A549 (cell line): ENCODE measurements at regions not wholly inside any gene's neighbourhood (a gene's known extent, or its start where the extent isn't known, plus 50 kb on each side); places are given as distances from the start of the nearest gene placed in this dataset.

Experiments
- ATAC-seq, 2 experiments: fragments of 200-7000 bp in 1 of 2; fragments of >200 bp in 1 of 2; cut with Nextera tagmentation in 1 of 2; cut with Tn5 transposase in 1 of 2; 3 replicates each; pipeline versions ENCODE4 v1.8.0 to v1.9.1; 2018 to 2020; ENCODE audit warnings: mild to moderate bottlenecking in 1 of 2, moderate library complexity in 1 of 2
- CTCF ChIA-PET: fragments of 300-600 bp; sonication (Branson Sonifier 250); formaldehyde crosslinking; extraction: SDS; loops from one replicate; lab custom pipeline; 2021; ENCODE audit warnings: antibody characterized with exemption, inconsistent platforms; lab: Yijun Ruan, JAX
- POLR2A ChIA-PET: fragments of 350-600 bp; formaldehyde crosslinking; extraction: SDS; loops from one replicate; lab custom pipeline; 2021; ENCODE audit warnings: antibody characterized with exemption, inconsistent platforms; lab: Yijun Ruan, JAX
- DNase-seq, 2 experiments: peaks; one replicate each; pipeline versions ENCODE4 v3.0.0 to v3.0.0-alpha.2; 2011 to 2016; ENCODE audit warnings: low read depth in 1 of 2, low spot score in 1 of 2
- FAIRE-seq: peaks from 2 replicates; lab custom pipeline; 2011; peaks lifted over from hg19 to GRCh38; lab: Jason Lieb, UNC
- H3K27ac ChIP-seq, 2 experiments: fragments of >200 bp; sonication (Bioruptor Twin); formaldehyde crosslinking; 3 replicates each; pipeline ENCODE4 v1.5.1; 2016 to 2017
- H3K4me1 ChIP-seq: fragments of >200 bp; sonication (Bioruptor Twin); formaldehyde crosslinking; 3 replicates; pipeline ENCODE4 v1.6.1; 2016
- H3K4me2 ChIP-seq: fragments of >200 bp; sonication (Bioruptor Twin); formaldehyde crosslinking; 3 replicates; pipeline ENCODE4 v1.6.1; 2016
- H3K4me3 ChIP-seq: fragments of >200 bp; sonication (Bioruptor Twin); formaldehyde crosslinking; 3 replicates; pipeline ENCODE4 v1.5.1; 2016
- H3K9me3 ChIP-seq: fragments of >200 bp; sonication (Bioruptor Twin); formaldehyde crosslinking; 3 replicates; pipeline ENCODE4 v1.6.1; 2016
- BHLHE40 ChIP-seq: IDR thresholded peaks from 2 replicates; pipeline ENCODE4 v1.6.1; 2012; ENCODE audit warnings: low read depth, low read length, inconsistent platforms
- CBX2 ChIP-seq: fragments of 200-600 bp; sonication (generic); IDR thresholded peaks from 2 replicates; pipeline ENCODE4 v1.6.1; 2016; ENCODE audit warnings: low read depth, mild to moderate bottlenecking, borderline replicate concordance
- CBX8 ChIP-seq: fragments of 200-600 bp; sonication (generic); IDR thresholded peaks from 2 replicates; pipeline ENCODE4 v1.6.1; 2016
- EHF ChIP-seq: fragments of 250-450 bp; sonication (Bioruptor Pico); IDR thresholded peaks from 2 replicates; pipeline ENCODE4 v1.5.0; 2020; ENCODE audit warnings: mild to moderate bottlenecking
- ESRRA ChIP-seq: fragments of 150-350 bp; IDR thresholded peaks from 2 replicates; pipeline ENCODE4 v1.6.1; 2014; ENCODE audit warnings: mild to moderate bottlenecking, low read length, borderline replicate concordance
- HOXA7 ChIP-seq: fragments of 250-450 bp; sonication (Bioruptor Pico); IDR thresholded peaks from 2 replicates; pipeline ENCODE4 v1.5.0; 2020; ENCODE audit warnings: mild to moderate bottlenecking, moderate library complexity
- HOXB13 ChIP-seq: fragments of 250-450 bp; sonication (Bioruptor Pico); IDR thresholded peaks from 2 replicates; pipeline ENCODE4 v1.5.0; 2020; ENCODE audit warnings: low read depth, mild to moderate bottlenecking, moderate library complexity
- HOXB5 ChIP-seq: fragments of 250-450 bp; sonication (Bioruptor Pico); IDR thresholded peaks from 2 replicates; pipeline ENCODE4 v1.5.0; 2020; ENCODE audit warnings: mild to moderate bottlenecking, moderate library complexity
- MAZ ChIP-seq: fragments of 150-350 bp; IDR thresholded peaks from 2 replicates; pipeline ENCODE4 v1.6.1; 2014; ENCODE audit warnings: antibody characterized with exemption, low read depth, low read length, borderline replicate concordance
- MYC ChIP-seq: IDR thresholded peaks from 2 replicates; pipeline ENCODE4 v1.6.1; 2012; ENCODE audit warnings: mild to moderate bottlenecking, inconsistent platforms, low read length, improper control_type of control experiment, borderline replicate concordance
- NFE2L2 ChIP-seq: fragments of 150-350 bp; conservative IDR thresholded peaks from 2 replicates; pipeline ENCODE4 v1.6.1; 2014; ENCODE audit warnings: low read length
- NPAS2 ChIP-seq: fragments of 250-450 bp; sonication (Bioruptor Pico); IDR thresholded peaks from 2 replicates; pipeline ENCODE4 v1.8.0; 2022; ENCODE audit warnings: mild to moderate bottlenecking, moderate library complexity, borderline replicate concordance
- PHF8 ChIP-seq: fragments of 200-600 bp; sonication (generic); IDR thresholded peaks from 2 replicates; pipeline ENCODE4 v1.6.1; 2016; ENCODE audit warnings: low read depth, mild to moderate bottlenecking, antibody characterized with exemption, moderate library complexity, borderline replicate concordance
- POLR2A ChIP-seq: IDR thresholded peaks from 2 replicates; pipeline ENCODE4 v1.6.1; 2012; ENCODE audit warnings: mild to moderate bottlenecking, low read length
- RAD21 ChIP-seq, 2 experiments: fragments of >200 bp in 1 of 2; sonication (Bioruptor Twin) in 1 of 2; formaldehyde crosslinking in 1 of 2; IDR thresholded peaks in 1 of 2; conservative IDR thresholded peaks in 1 of 2; 2 replicates in 1 of 2; 3 replicates in 1 of 2; pipeline ENCODE4 v1.6.1; 2012 to 2018; ENCODE audit warnings: inconsistent platforms in 1 of 2
- RARB ChIP-seq: fragments of 250-450 bp; sonication (Bioruptor Pico); IDR thresholded peaks from 2 replicates; pipeline ENCODE4 v1.8.0; 2021; ENCODE audit warnings: mild to moderate bottlenecking, moderate library complexity
- RCOR1 ChIP-seq: fragments of 150-350 bp; IDR thresholded peaks from 2 replicates; pipeline ENCODE4 v1.6.1; 2014; ENCODE audit warnings: antibody characterized with exemption, low read length, low read depth
- RFX5 ChIP-seq: fragments of 450-650 bp; IDR thresholded peaks from 2 replicates; pipeline ENCODE4 v1.7.1; 2014; ENCODE audit warnings: antibody characterized with exemption, mild to moderate bottlenecking, moderate library complexity
- RNF2 ChIP-seq: fragments of 200-600 bp; sonication (generic); IDR thresholded peaks from 2 replicates; pipeline ENCODE4 v1.6.1; 2016; ENCODE audit warnings: low read depth, mild to moderate bottlenecking, antibody characterized with exemption, moderate library complexity, borderline replicate concordance
- SREBF2 ChIP-seq: fragments of 450-650 bp; IDR thresholded peaks from 2 replicates; pipeline ENCODE4 v1.6.1; 2014; ENCODE audit warnings: mild to moderate bottlenecking, moderate library complexity
- ZC3H11A ChIP-seq: fragments of 450-650 bp; IDR thresholded peaks from 2 replicates; pipeline ENCODE4 v1.6.1; 2014; ENCODE audit warnings: antibody characterized with exemption, mild to moderate bottlenecking
- ZNF302 ChIP-seq: fragments of 250-450 bp; sonication (Bioruptor Pico); IDR thresholded peaks from 2 replicates; pipeline ENCODE4 v1.9.0; 2021; ENCODE audit warnings: inconsistent platforms, mild to moderate bottlenecking, moderate library complexity
- WGBS: methylation state at CpG from one replicate; pipeline ENCODE4 v1.1.6; 2017; ENCODE audit errors: missing lambda C conversion rate; 5-methylcytosine and 5-hydroxymethylcytosine counted together
- TF ChIP-seq, protein P1 (sequence below): IDR thresholded peaks from 2 replicates; pipeline ENCODE4 v1.6.1; 2012
- TF ChIP-seq, protein P2 (sequence below): fragments of 150-350 bp; IDR thresholded peaks from 2 replicates; pipeline ENCODE4 v1.6.1; 2014; ENCODE audit warnings: low read depth, mild to moderate bottlenecking, low read length
- TF ChIP-seq, protein P3 (sequence below): fragments of 200-600 bp; sonication (generic); IDR thresholded peaks from 2 replicates; pipeline ENCODE4 v1.6.1; 2016; ENCODE audit warnings: antibody characterized with exemption, mild to moderate bottlenecking, moderate library complexity
- TF ChIP-seq, protein P4 (sequence below): fragments of 250-450 bp; sonication (Bioruptor Pico); IDR thresholded peaks from 2 replicates; pipeline ENCODE4 v1.5.0; 2021; ENCODE audit warnings: mild to moderate bottlenecking, moderate library complexity, borderline replicate concordance
- TF ChIP-seq, protein P5 (sequence below): fragments of 250-450 bp; sonication (Bioruptor Pico); IDR thresholded peaks from 2 replicates; pipeline ENCODE4 v1.5.0; 2020; ENCODE audit warnings: low read depth, mild to moderate bottlenecking, moderate library complexity

DNA sequence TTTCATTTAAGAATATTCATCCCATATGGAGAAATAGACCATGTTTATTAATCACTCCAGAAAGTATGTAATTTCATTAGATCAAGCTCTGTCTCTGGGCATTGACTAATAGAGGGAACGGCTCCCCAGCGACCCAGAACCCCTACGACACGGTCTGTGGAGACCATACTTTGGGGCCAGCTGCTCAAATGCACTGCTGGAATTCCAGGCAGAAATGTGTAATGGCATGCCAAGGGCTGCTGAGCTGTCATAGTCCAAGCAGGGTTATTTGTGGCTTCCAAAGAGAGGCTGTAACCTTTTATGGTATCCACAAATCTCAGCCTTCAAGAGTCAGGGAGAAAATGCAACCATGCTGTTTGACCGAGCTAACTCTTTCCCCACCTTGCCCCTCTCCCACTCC lies 755.8 kb downstream of the DHX35 start (continued):
- TF ChIP-seq CBX2, result no peak
- no peak for TF ChIP-seq RCOR1
- no peak for TF ChIP-seq ESRRA

DNA sequence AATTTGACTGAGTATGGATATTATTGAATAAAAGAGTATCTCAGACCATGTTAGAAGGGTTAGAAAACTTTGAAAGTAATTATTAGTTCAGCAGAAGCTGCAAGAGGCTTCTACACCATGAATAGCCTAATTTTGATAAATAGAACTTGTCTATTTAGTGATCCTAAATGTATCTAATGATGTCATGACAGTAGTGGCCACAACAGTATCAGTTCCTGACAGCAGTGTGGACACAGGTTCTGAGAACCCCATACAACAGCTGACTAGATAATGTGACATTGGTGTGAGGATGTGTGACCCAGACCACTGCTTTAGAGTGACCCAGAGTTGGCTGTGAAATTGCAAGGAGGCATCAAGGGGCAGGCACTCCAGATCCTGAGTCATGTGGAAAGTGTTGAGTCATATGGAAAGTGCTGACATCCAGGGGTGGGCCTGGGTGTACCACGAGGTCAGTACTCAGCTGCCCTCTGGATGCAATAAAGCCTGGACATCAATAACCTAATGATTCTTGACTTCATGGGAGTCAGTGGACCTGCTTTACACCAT lies 754.7 kb downstream of the DHX35 start:
- 0% methylated on average over 1 of the region's 1 CpG for WGBS
- no peak for DNase-seq
- no peak for FAIRE-seq
- no peaks in the 10 kb centered on the region for H3K9me3 ChIP-seq
- no peak overlapping the region for H3K4me2 ChIP-seq
- ATAC-seq, result no peak
- H3K4me3 ChIP-seq, result no peak overlapping the region
- H3K4me1 ChIP-seq, result no peaks in the 10 kb centered on the region
- POLR2A ChIA-PET, result no interaction called here
- CTCF ChIA-PET, result no interaction called here
- TF ChIP-seq HOXB5, result no peak
- no peak for TF ChIP-seq RFX5
- no peak for TF ChIP-seq CBX8
- no peak for TF ChIP-seq NFE2L2
- TF ChIP-seq NPAS2 (CRISPR knock-in tag), result no peak
- TF ChIP-seq, protein P1, sequence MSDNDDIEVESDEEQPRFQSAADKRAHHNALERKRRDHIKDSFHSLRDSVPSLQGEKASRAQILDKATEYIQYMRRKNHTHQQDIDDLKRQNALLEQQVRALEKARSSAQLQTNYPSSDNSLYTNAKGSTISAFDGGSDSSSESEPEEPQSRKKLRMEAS, result no peak
- no peak for TF ChIP-seq POLR2A
- TF ChIP-seq ESRRA, result no peak
- no peak for TF ChIP-seq RARB
- no peak for TF ChIP-seq ZC3H11A
- no peak for TF ChIP-seq SREBF2
- no peak for TF ChIP-seq EHF (CRISPR knock-in tag)
- TF ChIP-seq PHF8, result no peak
- no peak for TF ChIP-seq RAD21 (conservative IDR thresholded peaks at IDR 0.05 in 1 of 2, IDR thresholded peaks at IDR 0.05 in 1 of 2)
- no peak for TF ChIP-seq HOXA7 (CRISPR knock-in tag)
- TF ChIP-seq BHLHE40, result no peak
- TF ChIP-seq, protein P2, sequence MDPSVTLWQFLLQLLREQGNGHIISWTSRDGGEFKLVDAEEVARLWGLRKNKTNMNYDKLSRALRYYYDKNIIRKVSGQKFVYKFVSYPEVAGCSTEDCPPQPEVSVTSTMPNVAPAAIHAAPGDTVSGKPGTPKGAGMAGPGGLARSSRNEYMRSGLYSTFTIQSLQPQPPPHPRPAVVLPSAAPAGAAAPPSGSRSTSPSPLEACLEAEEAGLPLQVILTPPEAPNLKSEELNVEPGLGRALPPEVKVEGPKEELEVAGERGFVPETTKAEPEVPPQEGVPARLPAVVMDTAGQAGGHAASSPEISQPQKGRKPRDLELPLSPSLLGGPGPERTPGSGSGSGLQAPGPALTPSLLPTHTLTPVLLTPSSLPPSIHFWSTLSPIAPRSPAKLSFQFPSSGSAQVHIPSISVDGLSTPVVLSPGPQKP, result no peak
- TF ChIP-seq HOXB13, result no peak
- TF ChIP-seq, protein P3, sequence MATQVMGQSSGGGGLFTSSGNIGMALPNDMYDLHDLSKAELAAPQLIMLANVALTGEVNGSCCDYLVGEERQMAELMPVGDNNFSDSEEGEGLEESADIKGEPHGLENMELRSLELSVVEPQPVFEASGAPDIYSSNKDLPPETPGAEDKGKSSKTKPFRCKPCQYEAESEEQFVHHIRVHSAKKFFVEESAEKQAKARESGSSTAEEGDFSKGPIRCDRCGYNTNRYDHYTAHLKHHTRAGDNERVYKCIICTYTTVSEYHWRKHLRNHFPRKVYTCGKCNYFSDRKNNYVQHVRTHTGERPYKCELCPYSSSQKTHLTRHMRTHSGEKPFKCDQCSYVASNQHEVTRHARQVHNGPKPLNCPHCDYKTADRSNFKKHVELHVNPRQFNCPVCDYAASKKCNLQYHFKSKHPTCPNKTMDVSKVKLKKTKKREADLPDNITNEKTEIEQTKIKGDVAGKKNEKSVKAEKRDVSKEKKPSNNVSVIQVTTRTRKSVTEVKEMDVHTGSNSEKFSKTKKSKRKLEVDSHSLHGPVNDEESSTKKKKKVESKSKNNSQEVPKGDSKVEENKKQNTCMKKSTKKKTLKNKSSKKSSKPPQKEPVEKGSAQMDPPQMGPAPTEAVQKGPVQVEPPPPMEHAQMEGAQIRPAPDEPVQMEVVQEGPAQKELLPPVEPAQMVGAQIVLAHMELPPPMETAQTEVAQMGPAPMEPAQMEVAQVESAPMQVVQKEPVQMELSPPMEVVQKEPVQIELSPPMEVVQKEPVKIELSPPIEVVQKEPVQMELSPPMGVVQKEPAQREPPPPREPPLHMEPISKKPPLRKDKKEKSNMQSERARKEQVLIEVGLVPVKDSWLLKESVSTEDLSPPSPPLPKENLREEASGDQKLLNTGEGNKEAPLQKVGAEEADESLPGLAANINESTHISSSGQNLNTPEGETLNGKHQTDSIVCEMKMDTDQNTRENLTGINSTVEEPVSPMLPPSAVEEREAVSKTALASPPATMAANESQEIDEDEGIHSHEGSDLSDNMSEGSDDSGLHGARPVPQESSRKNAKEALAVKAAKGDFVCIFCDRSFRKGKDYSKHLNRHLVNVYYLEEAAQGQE, result no peak
- H3K27ac ChIP-seq, result no peak overlapping the region

DNA sequence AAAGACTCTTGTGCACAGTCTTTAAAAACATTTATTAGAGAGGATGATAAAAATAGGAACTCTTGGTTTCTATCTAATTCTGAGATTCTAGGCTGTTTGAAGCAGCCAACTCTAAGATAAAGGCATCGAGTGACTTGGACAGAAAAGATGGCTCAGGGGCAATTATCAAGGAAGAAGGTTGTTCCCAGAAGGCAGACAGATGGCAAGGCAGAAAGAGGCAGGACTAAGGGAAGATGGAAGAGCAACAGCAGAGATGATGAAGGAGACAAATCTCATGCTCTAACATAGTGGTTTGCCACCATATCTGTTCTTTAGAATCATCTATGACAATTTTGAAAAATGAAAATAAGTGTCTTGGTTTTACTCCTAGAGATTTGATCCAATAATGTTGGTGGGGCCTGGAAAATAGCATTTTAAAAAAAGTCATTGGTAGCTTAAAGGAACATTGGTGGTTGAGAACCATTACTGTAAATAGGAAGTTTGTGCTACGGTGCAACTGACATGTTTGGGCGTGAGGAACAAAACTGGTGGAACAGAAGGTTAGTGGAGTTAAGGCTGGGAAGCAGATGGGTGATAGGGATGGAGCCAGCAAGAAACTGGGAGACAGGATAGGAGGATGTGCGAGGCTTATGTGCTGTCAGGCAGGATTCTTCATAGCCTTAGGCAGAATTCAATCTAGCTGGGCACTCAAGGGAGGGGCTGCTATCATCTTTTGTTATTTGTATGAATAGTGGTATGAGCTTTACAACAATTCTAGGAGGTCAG lies 751.1 kb downstream of the DHX35 start:
- POLR2A ChIA-PET, result no interaction called here
- CTCF ChIA-PET, result no interaction called here
- TF ChIP-seq HOXA7 (CRISPR knock-in tag) (no peak), ZNF302 (CRISPR knock-in tag) (no peak), MAZ (no peak), RNF2 (no peak), NPAS2 (CRISPR knock-in tag) (no peak), MYC (no peak)
- TF ChIP-seq, protein P4, sequence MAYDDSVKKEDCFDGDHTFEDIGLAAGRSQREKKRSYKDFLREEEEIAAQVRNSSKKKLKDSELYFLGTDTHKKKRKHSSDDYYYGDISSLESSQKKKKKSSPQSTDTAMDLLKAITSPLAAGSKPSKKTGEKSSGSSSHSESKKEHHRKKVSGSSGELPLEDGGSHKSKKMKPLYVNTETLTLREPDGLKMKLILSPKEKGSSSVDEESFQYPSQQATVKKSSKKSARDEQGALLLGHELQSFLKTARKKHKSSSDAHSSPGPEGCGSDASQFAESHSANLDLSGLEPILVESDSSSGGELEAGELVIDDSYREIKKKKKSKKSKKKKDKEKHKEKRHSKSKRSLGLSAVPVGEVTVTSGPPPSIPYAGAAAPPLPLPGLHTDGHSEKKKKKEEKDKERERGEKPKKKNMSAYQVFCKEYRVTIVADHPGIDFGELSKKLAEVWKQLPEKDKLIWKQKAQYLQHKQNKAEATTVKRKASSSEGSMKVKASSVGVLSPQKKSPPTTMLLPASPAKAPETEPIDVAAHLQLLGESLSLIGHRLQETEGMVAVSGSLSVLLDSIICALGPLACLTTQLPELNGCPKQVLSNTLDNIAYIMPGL (CRISPR knock-in tag), result no peak
- TF ChIP-seq, protein P5, sequence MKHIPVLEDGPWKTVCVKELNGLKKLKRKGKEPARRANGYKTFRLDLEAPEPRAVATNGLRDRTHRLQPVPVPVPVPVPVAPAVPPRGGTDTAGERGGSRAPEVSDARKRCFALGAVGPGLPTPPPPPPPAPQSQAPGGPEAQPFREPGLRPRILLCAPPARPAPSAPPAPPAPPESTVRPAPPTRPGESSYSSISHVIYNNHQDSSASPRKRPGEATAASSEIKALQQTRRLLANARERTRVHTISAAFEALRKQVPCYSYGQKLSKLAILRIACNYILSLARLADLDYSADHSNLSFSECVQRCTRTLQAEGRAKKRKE (CRISPR knock-in tag), result no peak
- TF ChIP-seq, protein P2, result no peak

More for the DNA sequence above, 751.1 kb downstream of the DHX35 start:
- H3K4me3 ChIP-seq, result no peak overlapping the region
- no peaks in the 10 kb centered on the region for H3K9me3 ChIP-seq
- 3% methylated on average over 4 of the region's 4 CpGs for WGBS
- no peaks in the 10 kb centered on the region for H3K4me1 ChIP-seq
- H3K27ac ChIP-seq, result no peak overlapping the region
- ATAC-seq, result no peak
- no peak for DNase-seq
- no peak overlapping the region for H3K4me2 ChIP-seq
- FAIRE-seq, result no peak
